ENCODE measurements at regions not wholly inside any gene's neighbourhood (a gene's known extent, or its start where the extent isn't known, plus 50 kb on each side); places are given as distances from the start of the nearest gene placed in this dataset.
A peak's percentile ranks its signal among the peaks of the same experiment; 100 is the strongest.

DNA sequence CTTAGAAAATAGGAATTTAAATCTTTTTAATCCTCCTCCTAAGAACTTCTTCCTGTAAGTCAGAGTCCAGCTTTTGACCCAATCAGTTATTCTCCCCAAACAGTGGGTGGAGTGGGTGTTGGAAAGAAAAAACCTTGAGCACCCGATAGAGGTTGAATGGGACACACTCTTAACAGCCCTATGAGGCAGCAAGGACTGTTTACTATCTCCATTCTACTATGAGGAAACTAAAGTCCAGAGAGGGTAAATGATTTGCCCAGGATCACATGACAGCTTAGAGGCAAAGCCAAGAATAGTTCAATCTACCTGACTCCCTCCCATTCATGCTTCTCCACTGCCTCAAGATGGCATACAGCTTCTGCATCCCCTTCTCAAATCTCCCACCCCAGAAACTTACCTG lies 57.6 kb upstream of the SLC35B4 start (continued):
- TF ChIP-seq, protein P1, sequence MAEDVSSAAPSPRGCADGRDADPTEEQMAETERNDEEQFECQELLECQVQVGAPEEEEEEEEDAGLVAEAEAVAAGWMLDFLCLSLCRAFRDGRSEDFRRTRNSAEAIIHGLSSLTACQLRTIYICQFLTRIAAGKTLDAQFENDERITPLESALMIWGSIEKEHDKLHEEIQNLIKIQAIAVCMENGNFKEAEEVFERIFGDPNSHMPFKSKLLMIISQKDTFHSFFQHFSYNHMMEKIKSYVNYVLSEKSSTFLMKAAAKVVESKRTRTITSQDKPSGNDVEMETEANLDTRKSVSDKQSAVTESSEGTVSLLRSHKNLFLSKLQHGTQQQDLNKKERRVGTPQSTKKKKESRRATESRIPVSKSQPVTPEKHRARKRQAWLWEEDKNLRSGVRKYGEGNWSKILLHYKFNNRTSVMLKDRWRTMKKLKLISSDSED (CRISPR knock-in tag; IDR thresholded peaks at IDR 0.05): no peak
- TF ChIP-seq KLF16 (CRISPR knock-in tag; IDR thresholded peaks at IDR 0.05): no peak
- TF ChIP-seq ZNF747 (CRISPR knock-in tag; IDR thresholded peaks at IDR 0.05; ENCODE audit: borderline replicate concordance): no peak
- TF ChIP-seq, protein P2, sequence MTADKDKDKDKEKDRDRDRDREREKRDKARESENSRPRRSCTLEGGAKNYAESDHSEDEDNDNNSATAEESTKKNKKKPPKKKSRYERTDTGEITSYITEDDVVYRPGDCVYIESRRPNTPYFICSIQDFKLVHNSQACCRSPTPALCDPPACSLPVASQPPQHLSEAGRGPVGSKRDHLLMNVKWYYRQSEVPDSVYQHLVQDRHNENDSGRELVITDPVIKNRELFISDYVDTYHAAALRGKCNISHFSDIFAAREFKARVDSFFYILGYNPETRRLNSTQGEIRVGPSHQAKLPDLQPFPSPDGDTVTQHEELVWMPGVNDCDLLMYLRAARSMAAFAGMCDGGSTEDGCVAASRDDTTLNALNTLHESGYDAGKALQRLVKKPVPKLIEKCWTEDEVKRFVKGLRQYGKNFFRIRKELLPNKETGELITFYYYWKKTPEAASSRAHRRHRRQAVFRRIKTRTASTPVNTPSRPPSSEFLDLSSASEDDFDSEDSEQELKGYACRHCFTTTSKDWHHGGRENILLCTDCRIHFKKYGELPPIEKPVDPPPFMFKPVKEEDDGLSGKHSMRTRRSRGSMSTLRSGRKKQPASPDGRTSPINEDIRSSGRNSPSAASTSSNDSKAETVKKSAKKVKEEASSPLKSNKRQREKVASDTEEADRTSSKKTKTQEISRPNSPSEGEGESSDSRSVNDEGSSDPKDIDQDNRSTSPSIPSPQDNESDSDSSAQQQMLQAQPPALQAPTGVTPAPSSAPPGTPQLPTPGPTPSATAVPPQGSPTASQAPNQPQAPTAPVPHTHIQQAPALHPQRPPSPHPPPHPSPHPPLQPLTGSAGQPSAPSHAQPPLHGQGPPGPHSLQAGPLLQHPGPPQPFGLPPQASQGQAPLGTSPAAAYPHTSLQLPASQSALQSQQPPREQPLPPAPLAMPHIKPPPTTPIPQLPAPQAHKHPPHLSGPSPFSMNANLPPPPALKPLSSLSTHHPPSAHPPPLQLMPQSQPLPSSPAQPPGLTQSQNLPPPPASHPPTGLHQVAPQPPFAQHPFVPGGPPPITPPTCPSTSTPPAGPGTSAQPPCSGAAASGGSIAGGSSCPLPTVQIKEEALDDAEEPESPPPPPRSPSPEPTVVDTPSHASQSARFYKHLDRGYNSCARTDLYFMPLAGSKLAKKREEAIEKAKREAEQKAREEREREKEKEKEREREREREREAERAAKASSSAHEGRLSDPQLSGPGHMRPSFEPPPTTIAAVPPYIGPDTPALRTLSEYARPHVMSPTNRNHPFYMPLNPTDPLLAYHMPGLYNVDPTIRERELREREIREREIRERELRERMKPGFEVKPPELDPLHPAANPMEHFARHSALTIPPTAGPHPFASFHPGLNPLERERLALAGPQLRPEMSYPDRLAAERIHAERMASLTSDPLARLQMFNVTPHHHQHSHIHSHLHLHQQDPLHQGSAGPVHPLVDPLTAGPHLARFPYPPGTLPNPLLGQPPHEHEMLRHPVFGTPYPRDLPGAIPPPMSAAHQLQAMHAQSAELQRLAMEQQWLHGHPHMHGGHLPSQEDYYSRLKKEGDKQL (CRISPR knock-in tag; IDR thresholded peaks at IDR 0.05; ENCODE audit: low read depth): no peak
- TF ChIP-seq MYNN (CRISPR knock-in tag; IDR thresholded peaks at IDR 0.05; ENCODE audit: low read depth): no peak
- no peak for TF ChIP-seq ZNF777 (CRISPR knock-in tag; IDR thresholded peaks at IDR 0.05)
- peak; percentile 24; the same call in 1 of the 2 replicates for TF ChIP-seq RAD51 (IDR thresholded peaks at IDR 0.05; ENCODE audit: borderline replicate concordance)
- no peak for TF ChIP-seq ZNF7 (CRISPR knock-in tag; IDR thresholded peaks at IDR 0.05)
- TF ChIP-seq ZNF550 (CRISPR knock-in tag; IDR thresholded peaks at IDR 0.05; ENCODE audit: borderline replicate concordance): no peak
- 0 out of 2 replicates have a peak, but pooled peaks have one; percentile 16 for TF ChIP-seq THAP11 (CRISPR knock-in tag; IDR thresholded peaks at IDR 0.05)
- 0 out of 2 replicates have a peak, but pooled peaks have one; percentile 33 for TF ChIP-seq MED1 (CRISPR knock-in tag; IDR thresholded peaks at IDR 0.05)
- TF ChIP-seq, protein P3, sequence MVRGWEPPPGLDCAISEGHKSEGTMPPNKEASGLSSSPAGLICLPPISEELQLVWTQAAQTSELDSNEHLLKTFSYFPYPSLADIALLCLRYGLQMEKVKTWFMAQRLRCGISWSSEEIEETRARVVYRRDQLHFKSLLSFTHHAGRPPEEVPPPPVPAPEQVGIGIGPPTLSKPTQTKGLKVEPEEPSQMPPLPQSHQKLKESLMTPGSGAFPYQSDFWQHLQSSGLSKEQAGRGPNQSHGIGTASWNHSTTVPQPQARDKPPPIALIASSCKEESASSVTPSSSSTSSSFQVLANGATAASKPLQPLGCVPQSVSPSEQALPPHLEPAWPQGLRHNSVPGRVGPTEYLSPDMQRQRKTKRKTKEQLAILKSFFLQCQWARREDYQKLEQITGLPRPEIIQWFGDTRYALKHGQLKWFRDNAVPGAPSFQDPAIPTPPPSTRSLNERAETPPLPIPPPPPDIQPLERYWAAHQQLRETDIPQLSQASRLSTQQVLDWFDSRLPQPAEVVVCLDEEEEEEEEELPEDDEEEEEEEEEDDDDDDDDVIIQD (CRISPR knock-in tag; IDR thresholded peaks at IDR 0.05; ENCODE audit: low read depth): peak; percentile 53; the same call in 1 of the 2 replicates
- TF ChIP-seq GATAD2A (CRISPR knock-in tag; IDR thresholded peaks at IDR 0.05): 0 out of 2 replicates have a peak, but pooled peaks have one; percentile 35
- TF ChIP-seq, protein P4, sequence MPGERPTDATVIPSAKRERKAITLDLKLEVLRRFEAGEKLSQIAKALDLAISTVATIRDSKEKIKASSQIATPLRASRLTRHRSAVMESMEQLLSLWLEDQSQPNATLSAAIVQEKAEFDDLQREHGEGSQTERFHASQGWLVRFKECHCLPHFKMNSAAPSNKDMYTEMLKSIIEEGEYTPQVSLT (CRISPR knock-in tag; IDR thresholded peaks at IDR 0.05; ENCODE audit: borderline replicate concordance, low read depth): no peak
- TF ChIP-seq, protein P5, sequence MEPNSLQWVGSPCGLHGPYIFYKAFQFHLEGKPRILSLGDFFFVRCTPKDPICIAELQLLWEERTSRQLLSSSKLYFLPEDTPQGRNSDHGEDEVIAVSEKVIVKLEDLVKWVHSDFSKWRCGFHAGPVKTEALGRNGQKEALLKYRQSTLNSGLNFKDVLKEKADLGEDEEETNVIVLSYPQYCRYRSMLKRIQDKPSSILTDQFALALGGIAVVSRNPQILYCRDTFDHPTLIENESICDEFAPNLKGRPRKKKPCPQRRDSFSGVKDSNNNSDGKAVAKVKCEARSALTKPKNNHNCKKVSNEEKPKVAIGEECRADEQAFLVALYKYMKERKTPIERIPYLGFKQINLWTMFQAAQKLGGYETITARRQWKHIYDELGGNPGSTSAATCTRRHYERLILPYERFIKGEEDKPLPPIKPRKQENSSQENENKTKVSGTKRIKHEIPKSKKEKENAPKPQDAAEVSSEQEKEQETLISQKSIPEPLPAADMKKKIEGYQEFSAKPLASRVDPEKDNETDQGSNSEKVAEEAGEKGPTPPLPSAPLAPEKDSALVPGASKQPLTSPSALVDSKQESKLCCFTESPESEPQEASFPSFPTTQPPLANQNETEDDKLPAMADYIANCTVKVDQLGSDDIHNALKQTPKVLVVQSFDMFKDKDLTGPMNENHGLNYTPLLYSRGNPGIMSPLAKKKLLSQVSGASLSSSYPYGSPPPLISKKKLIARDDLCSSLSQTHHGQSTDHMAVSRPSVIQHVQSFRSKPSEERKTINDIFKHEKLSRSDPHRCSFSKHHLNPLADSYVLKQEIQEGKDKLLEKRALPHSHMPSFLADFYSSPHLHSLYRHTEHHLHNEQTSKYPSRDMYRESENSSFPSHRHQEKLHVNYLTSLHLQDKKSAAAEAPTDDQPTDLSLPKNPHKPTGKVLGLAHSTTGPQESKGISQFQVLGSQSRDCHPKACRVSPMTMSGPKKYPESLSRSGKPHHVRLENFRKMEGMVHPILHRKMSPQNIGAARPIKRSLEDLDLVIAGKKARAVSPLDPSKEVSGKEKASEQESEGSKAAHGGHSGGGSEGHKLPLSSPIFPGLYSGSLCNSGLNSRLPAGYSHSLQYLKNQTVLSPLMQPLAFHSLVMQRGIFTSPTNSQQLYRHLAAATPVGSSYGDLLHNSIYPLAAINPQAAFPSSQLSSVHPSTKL (CRISPR knock-in tag; IDR thresholded peaks at IDR 0.05): peak; percentile 41
- TF ChIP-seq ELF1 (CRISPR knock-in tag; IDR thresholded peaks at IDR 0.05): no peak
- TF ChIP-seq, protein P6, sequence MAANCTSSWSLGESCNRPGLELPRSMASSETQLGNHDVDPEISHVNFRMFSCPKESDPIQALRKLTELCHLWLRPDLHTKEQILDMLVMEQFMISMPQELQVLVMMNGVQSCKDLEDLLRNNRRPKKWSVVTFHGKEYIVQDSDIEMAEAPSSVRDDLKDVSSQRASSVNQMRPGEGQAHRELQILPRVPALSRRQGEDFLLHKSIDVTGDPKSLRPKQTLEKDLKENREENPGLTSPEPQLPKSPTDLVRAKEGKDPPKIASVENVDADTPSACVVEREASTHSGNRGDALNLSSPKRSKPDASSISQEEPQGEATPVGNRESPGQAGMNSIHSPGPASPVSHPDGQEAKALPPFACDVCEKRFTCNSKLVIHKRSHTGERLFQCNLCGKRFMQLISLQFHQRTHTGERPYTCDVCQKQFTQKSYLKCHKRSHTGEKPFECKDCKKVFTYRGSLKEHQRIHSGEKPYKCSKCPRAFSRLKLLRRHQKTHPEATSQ (CRISPR knock-in tag; IDR thresholded peaks at IDR 0.05; ENCODE audit: borderline replicate concordance): no peak
